ENCODE measurements at regions not wholly inside any gene's neighbourhood (a gene's known extent, or its start where the extent isn't known, plus 50 kb on each side); places are given as distances from the start of the nearest gene placed in this dataset.

- no peak for DNase-seq (ENCODE audit: extremely low read depth, low read depth)
- no peak for TF ChIP-seq CTCF (IDR thresholded peaks at IDR 0.05; ENCODE audit: low read depth, low read length)
Observed at GRCh38 chr4:134958862-134959261, 757.3 kb upstream of the PABPC4L start.

GRCh38 chr4:134955059-134955458 is 753.5 kb upstream of the PABPC4L start:
- no peak for DNase-seq (ENCODE audit: extremely low read depth, low read depth)
- TF ChIP-seq CTCF (IDR thresholded peaks at IDR 0.05; ENCODE audit: low read depth, low read length), result no peak

- TF ChIP-seq CTCF (IDR thresholded peaks at IDR 0.05; ENCODE audit: low read depth, low read length), result no peak
- DNase-seq (ENCODE audit: extremely low read depth, low read depth), result no peak
Observed at GRCh38 chr4:134952775-134953174, 751.2 kb upstream of the PABPC4L start.

GRCh38 chr4:134952305-134952704 is 750.7 kb upstream of the PABPC4L start:
- no peak for TF ChIP-seq CTCF (IDR thresholded peaks at IDR 0.05; ENCODE audit: low read depth, low read length)
- DNase-seq (ENCODE audit: extremely low read depth, low read depth), result no peak

- TF ChIP-seq CTCF (IDR thresholded peaks at IDR 0.05; ENCODE audit: low read depth, low read length), result no peak
Observed at GRCh38 chr4:134948110-134948642, 746.6 kb upstream of the PABPC4L start.

GRCh38 chr4:134944115-134944514 is 742.5 kb upstream of the PABPC4L start:
- TF ChIP-seq CTCF (IDR thresholded peaks at IDR 0.05; ENCODE audit: low read depth, low read length), result no peak
- DNase-seq (ENCODE audit: extremely low read depth, low read depth), result no peak

More at GRCh38 chr4:134948110-134948642, 746.6 kb upstream of the PABPC4L start:
- DNase-seq (ENCODE audit: extremely low read depth, low read depth), result no peak

- TF ChIP-seq CTCF (IDR thresholded peaks at IDR 0.05; ENCODE audit: low read depth, low read length), result no peak
- no peak for DNase-seq (ENCODE audit: extremely low read depth, low read depth)
Observed at GRCh38 chr4:134936014-134936413, 734.4 kb upstream of the PABPC4L start.

All from AG09319 (cell line).